ENCODE measurements at regions not wholly inside any gene's neighbourhood (a gene's known extent, or its start where the extent isn't known, plus 50 kb on each side); places are given as distances from the start of the nearest gene placed in this dataset.

DNA sequence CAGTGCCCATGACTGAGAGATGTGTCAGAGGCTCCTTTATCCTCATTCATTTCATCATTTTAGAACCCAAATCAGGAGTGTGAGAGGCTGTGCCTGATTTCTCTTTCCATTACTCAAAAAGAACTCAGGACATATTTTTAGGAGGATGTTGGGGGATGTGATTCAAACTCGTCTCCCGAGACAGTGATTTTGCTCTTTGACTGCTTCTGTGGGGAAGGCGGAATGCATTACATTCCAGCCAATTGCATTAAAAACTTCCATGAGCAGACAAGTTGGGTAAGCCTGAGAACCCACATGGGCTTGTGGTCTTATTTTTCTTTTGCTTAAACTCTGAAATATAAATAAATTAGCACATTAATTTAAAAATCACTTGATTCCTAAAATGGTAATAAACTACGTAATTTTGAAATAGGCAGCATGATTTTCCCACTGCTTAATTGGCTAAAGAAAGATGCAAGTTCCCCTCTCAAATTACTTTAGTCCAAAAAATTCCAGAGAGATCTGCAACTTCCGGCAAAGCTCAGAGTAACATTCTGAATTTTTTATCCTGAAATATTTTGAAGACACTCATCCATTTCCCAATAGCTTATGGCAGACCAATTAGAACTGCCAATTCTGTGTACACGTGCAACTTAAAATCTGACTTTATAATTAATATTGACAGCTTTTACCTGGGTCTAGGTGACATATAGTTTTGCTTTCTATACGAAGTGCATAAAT lies 185.6 kb downstream of the C7orf25 start:
- no peak for TF ChIP-seq POLR2A (IDR thresholded peaks at IDR 0.05)
- TF ChIP-seq, protein P1, sequence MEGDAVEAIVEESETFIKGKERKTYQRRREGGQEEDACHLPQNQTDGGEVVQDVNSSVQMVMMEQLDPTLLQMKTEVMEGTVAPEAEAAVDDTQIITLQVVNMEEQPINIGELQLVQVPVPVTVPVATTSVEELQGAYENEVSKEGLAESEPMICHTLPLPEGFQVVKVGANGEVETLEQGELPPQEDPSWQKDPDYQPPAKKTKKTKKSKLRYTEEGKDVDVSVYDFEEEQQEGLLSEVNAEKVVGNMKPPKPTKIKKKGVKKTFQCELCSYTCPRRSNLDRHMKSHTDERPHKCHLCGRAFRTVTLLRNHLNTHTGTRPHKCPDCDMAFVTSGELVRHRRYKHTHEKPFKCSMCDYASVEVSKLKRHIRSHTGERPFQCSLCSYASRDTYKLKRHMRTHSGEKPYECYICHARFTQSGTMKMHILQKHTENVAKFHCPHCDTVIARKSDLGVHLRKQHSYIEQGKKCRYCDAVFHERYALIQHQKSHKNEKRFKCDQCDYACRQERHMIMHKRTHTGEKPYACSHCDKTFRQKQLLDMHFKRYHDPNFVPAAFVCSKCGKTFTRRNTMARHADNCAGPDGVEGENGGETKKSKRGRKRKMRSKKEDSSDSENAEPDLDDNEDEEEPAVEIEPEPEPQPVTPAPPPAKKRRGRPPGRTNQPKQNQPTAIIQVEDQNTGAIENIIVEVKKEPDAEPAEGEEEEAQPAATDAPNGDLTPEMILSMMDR (IDR thresholded peaks at IDR 0.05): no peak

All from body of pancreas (tissue), 4 donors.